ENCODE measurements at regions not wholly inside any gene's neighbourhood (a gene's known extent, or its start where the extent isn't known, plus 50 kb on each side); places are given as distances from the start of the nearest gene placed in this dataset.

GRCh38 chr5:61905613-61906012 lies 400.4 kb upstream of the KIF2A start:
- no peak for DNase-seq (ENCODE audit: low spot score)
- Histone ChIP-seq H3K27me3 (no peaks in the 10 kb centered on the region), H3K36me3 (no peaks in the 10 kb centered on the region), H3K9me3 (no peaks in the 10 kb centered on the region), H3K4me1 (no peaks in the 10 kb centered on the region), H3K27ac (no peak overlapping the region), H3K4me3 (no peak overlapping the region)
- TF ChIP-seq CTCF (IDR thresholded peaks at IDR 0.05), result no peak

- Histone ChIP-seq H3K27me3 (no peaks in the 10 kb centered on the region), H3K27ac (no peak overlapping the region), H3K4me1 (no peaks in the 10 kb centered on the region), H3K9me3 (no peaks in the 10 kb centered on the region), H3K36me3 (no peaks in the 10 kb centered on the region), H3K4me3 (no peak overlapping the region)
- TF ChIP-seq CTCF (IDR thresholded peaks at IDR 0.05), result no peak
- no peak for DNase-seq (ENCODE audit: low spot score)
Observed at GRCh38 chr5:61906820-61907219, 399.2 kb upstream of the KIF2A start.

GRCh38 chr5:61907995-61908394 lies 398.0 kb upstream of the KIF2A start:
- H3K4me3 ChIP-seq, result no peak overlapping the region
- H3K27ac ChIP-seq, result no peak overlapping the region
- no peaks in the 10 kb centered on the region for H3K4me1 ChIP-seq
- DNase-seq (ENCODE audit: low spot score), result no peak
- H3K36me3 ChIP-seq, result no peaks in the 10 kb centered on the region
- no peak for TF ChIP-seq CTCF (IDR thresholded peaks at IDR 0.05)
- H3K9me3 ChIP-seq, result peaks cover 0 to 8% of the 10 kb centered on the region in 2 donors
- no peaks in the 10 kb centered on the region for H3K27me3 ChIP-seq

GRCh38 chr5:61910771-61911170 lies 395.2 kb upstream of the KIF2A start:
- no peaks in the 10 kb centered on the region for H3K27me3 ChIP-seq
- DNase-seq (ENCODE audit: low spot score), result no peak
- H3K36me3 ChIP-seq, result no peaks in the 10 kb centered on the region
- no peak overlapping the region for H3K27ac ChIP-seq
- no peak overlapping the region for H3K4me3 ChIP-seq
- H3K9me3 ChIP-seq, result peaks cover 0 to 9% of the 10 kb centered on the region in 2 donors
- H3K4me1 ChIP-seq, result no peaks in the 10 kb centered on the region
- TF ChIP-seq CTCF (IDR thresholded peaks at IDR 0.05), result no peak

- no peak for DNase-seq (ENCODE audit: low spot score)
- Histone ChIP-seq H3K27me3 (no peaks in the 10 kb centered on the region), H3K4me3 (no peak overlapping the region), H3K36me3 (no peaks in the 10 kb centered on the region), H3K4me1 (no peaks in the 10 kb centered on the region), H3K27ac (no peak overlapping the region), H3K9me3 (peaks cover 0 to 9% of the 10 kb centered on the region in 2 donors)
- no peak for TF ChIP-seq CTCF (IDR thresholded peaks at IDR 0.05)
Observed at GRCh38 chr5:61912559-61912958, 393.4 kb upstream of the KIF2A start.

- Histone ChIP-seq H3K9me3 (peaks cover 0 to 9% of the 10 kb centered on the region in 2 donors), H3K4me3 (no peak overlapping the region), H3K4me1 (no peaks in the 10 kb centered on the region), H3K27ac (no peak overlapping the region), H3K27me3 (no peaks in the 10 kb centered on the region), H3K36me3 (no peaks in the 10 kb centered on the region)
- no peak for DNase-seq (ENCODE audit: low spot score)
- no peak for TF ChIP-seq CTCF (IDR thresholded peaks at IDR 0.05)
Observed at GRCh38 chr5:61915646-61916045, 390.4 kb upstream of the KIF2A start.
